Upper lobe of right lung (tissue), 1 donor: ENCODE measurements at regions not wholly inside any gene's neighbourhood (a gene's known extent, or its start where the extent isn't known, plus 50 kb on each side); places are given as distances from the start of the nearest gene placed in this dataset.

ENCODE experiments used
- ATAC-seq: fragments of 200-7000 bp; cut with Tn5 transposase; one replicate; pipeline ENCODE4 v1.9.1; 2020; ENCODE audit warnings: mild to moderate bottlenecking, moderate library complexity
- DNase-seq: peaks from one replicate; pipeline ENCODE4 v3.0.0-alpha.2; 2020
- H3K27ac ChIP-seq: fragments of 200-600 bp; one replicate; pipeline ENCODE4 v1.8.0; 2022
- H3K27me3 ChIP-seq: fragments of 200-600 bp; one replicate; pipeline ENCODE4 v1.8.0; 2022; ENCODE audit warnings: mild to moderate bottlenecking
- H3K36me3 ChIP-seq: fragments of 200-600 bp; one replicate; pipeline ENCODE4 v1.8.0; 2022
- H3K4me1 ChIP-seq: fragments of 200-600 bp; one replicate; pipeline ENCODE4 v1.8.0; 2022
- H3K4me3 ChIP-seq: fragments of 200-600 bp; one replicate; pipeline ENCODE4 v1.8.0; 2022; ENCODE audit warnings: mild to moderate bottlenecking
- H3K9me3 ChIP-seq: fragments of 200-600 bp; one replicate; pipeline ENCODE4 v1.8.0; 2022
- intact Hi-C: fragments of 100-400 bp; cut with DNase I; formaldehyde crosslinking; loops from one replicate; pipeline ENCODE4 v1.11.0; 2022
- TF ChIP-seq, protein P1 (sequence below): fragments of 200-600 bp; IDR thresholded peaks from one replicate; pipeline ENCODE4 v1.8.0; 2022; ENCODE audit warnings: antibody characterized with exemption
- donor health status: DM: no; HTN: yes; CAD: no; lungs with severe emphysema.

DNA sequence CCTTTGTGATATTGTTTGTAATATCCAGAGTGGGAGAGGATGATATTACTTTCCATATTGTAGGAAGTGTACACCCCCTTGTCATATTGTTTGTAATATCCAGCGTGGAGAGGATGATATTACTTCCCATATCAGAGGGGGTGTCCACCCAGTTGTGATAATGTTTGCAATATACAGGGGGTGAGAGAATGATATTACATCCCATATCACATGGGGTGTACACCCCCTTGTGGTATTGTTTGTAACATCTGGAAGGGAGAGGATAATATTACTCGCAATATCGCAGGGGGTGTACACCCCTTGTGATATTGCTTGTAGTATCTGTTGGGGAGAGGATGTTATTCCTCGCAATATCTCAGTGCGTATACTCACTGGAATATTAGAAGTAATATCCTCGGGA lies 61.5 kb downstream of the PRSS23 start:
- Histone ChIP-seq H3K4me1 (no peaks in the 10 kb centered on the region), H3K4me3 (no peak overlapping the region), H3K27ac (no peak overlapping the region), H3K9me3 (no peaks in the 10 kb centered on the region), H3K36me3 (no peaks in the 10 kb centered on the region), H3K27me3 (no peaks in the 10 kb centered on the region)
- DNase-seq (no peak), ATAC-seq (no peak)
- intact Hi-C loops: loop anchor here (10.0 kb wide), 1 partner anchor 63 kb away; no protein-coding TSS in a partner anchor
- TF ChIP-seq, protein P1, sequence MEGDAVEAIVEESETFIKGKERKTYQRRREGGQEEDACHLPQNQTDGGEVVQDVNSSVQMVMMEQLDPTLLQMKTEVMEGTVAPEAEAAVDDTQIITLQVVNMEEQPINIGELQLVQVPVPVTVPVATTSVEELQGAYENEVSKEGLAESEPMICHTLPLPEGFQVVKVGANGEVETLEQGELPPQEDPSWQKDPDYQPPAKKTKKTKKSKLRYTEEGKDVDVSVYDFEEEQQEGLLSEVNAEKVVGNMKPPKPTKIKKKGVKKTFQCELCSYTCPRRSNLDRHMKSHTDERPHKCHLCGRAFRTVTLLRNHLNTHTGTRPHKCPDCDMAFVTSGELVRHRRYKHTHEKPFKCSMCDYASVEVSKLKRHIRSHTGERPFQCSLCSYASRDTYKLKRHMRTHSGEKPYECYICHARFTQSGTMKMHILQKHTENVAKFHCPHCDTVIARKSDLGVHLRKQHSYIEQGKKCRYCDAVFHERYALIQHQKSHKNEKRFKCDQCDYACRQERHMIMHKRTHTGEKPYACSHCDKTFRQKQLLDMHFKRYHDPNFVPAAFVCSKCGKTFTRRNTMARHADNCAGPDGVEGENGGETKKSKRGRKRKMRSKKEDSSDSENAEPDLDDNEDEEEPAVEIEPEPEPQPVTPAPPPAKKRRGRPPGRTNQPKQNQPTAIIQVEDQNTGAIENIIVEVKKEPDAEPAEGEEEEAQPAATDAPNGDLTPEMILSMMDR: no peak

DNA sequence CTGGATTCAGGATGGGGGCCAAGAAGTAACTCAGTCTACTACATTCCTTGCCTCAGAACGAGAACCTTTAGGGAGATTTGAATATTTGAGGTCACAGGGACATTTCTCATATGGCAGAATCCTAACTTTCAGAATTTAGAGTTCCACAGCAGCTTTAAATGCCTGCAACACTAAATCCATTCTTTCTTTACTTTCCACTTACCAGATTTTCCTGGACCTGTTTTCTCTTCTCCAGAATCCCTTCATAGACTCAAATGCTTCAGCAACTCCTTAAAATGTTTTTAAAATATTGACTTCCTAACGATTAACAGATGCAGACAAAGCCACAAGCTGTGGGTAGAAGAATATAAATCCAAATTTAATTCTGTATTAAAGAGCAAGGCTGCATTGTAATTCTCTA lies 63.1 kb downstream of the PRSS23 start:
- intact Hi-C loops: loop anchor here (10.0 kb wide), 1 partner anchor 61 kb away; no protein-coding TSS in a partner anchor
- H3K27me3 ChIP-seq: no peaks in the 10 kb centered on the region
- DNase-seq: no peak
- H3K4me1 ChIP-seq: no peaks in the 10 kb centered on the region
- TF ChIP-seq, protein P1: no peak
- ATAC-seq: no peak
- H3K4me3 ChIP-seq: no peak overlapping the region
- no peak overlapping the region for H3K27ac ChIP-seq
- no peaks in the 10 kb centered on the region for H3K9me3 ChIP-seq
- no peaks in the 10 kb centered on the region for H3K36me3 ChIP-seq

DNA sequence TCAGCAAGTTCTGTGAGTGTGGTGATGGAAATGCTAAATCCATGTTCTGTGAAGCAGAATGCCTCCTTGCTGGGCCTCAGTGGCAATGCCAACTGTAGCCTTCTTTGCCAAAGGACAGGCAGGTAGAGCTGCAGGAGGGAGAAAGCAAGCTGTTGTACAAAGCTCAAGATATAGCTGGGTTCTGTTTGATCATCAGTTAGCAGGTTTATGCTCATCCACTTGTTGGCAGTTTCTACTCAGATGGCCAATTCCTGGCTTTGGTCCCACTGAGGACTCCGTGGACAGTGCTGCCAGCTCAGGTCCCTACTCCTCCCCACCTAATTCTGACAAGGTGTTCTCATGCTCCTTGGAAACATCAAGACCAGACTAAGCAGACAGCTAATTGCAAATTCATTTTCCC lies 65.1 kb downstream of the PRSS23 start:
- H3K36me3 ChIP-seq: no peaks in the 10 kb centered on the region
- intact Hi-C loops: loop anchor here (10.0 kb wide), 1 partner anchor 59 kb away; no protein-coding TSS in a partner anchor
- no peaks in the 10 kb centered on the region for H3K4me1 ChIP-seq
- TF ChIP-seq, protein P1: no peak
- H3K9me3 ChIP-seq: no peaks in the 10 kb centered on the region
- ATAC-seq (no peak), DNase-seq (no peak)
- no peaks in the 10 kb centered on the region for H3K27me3 ChIP-seq
- no peak overlapping the region for H3K27ac ChIP-seq
- H3K4me3 ChIP-seq: no peak overlapping the region

DNA sequence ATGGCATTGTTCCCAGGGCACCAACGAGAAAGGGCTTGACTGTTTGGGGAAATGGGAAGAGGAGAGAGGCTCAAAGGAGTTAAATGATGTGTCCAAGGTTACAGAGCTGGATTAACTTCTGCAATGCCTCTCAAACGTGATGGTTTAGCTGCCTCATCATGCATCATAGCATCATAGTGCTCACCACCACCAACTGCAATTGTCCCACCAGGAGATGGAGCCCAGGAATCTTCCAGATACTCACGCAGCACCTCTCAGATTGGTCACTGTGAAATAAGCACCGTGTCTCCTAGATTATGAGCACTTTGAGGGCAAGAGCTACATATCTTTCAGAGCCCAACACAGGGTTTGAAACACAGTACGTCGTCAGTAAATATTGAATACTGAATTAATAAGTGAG lies 69.2 kb downstream of the PRSS23 start:
- Histone ChIP-seq H3K9me3 (no peaks in the 10 kb centered on the region), H3K36me3 (no peaks in the 10 kb centered on the region), H3K27me3 (no peaks in the 10 kb centered on the region), H3K4me1 (no peaks in the 10 kb centered on the region), H3K27ac (no peak overlapping the region), H3K4me3 (no peak overlapping the region)
- DNase-seq: no peak
- ATAC-seq: no peak
- TF ChIP-seq, protein P1: no peak
- intact Hi-C loops: loop anchor here (10.0 kb wide), 1 partner anchor 55 kb away; no protein-coding TSS in a partner anchor

DNA sequence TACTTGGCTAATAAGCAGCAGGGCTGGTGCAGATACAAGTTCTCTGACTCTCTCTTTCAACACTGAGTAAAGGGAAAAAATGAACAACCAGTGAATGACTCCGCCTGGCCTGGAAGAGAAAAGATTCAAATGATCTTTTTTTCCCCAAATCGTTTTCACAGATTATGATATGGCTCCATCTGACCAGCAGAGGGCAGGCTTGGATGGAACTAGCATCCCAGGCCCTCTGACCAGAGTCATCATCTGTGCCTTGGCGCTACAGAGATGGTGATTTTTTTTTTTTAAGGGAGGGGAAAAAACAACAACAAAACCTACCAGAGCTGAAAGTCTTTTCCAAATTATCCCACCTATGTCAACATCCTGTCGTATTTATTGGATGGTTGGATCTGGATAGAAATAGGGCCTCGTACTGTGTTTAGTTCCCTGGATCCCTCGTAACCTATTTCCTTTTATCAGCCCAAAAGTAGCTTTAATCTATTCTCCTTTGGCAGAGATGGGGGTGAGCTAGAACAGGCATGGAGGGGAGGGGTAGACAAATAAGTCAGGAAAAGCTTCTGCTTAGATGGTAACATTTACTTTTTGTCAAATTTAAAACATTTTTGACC lies 69.7 kb downstream of the PRSS23 start:
- TF ChIP-seq, protein P1: peak; percentile 74
- no peaks in the 10 kb centered on the region for H3K27me3 ChIP-seq
- intact Hi-C loops: loop anchor here (10.0 kb wide), 1 partner anchor 55 kb away; no protein-coding TSS in a partner anchor
- no peaks in the 10 kb centered on the region for H3K9me3 ChIP-seq
- no peak overlapping the region for H3K4me3 ChIP-seq
- H3K27ac ChIP-seq: no peak overlapping the region
- DNase-seq (no peak), ATAC-seq (peak; percentile 87)
- no peaks in the 10 kb centered on the region for H3K36me3 ChIP-seq
- H3K4me1 ChIP-seq: no peaks in the 10 kb centered on the region
